ENCODE measurements at regions not wholly inside any gene's neighbourhood (a gene's known extent, or its start where the extent isn't known, plus 50 kb on each side); places are given as distances from the start of the nearest gene placed in this dataset.

GRCh38 chr14:106501898-106502297 is 975.5 kb downstream of the TMEM121 start:
- TF ChIP-seq, protein P1, sequence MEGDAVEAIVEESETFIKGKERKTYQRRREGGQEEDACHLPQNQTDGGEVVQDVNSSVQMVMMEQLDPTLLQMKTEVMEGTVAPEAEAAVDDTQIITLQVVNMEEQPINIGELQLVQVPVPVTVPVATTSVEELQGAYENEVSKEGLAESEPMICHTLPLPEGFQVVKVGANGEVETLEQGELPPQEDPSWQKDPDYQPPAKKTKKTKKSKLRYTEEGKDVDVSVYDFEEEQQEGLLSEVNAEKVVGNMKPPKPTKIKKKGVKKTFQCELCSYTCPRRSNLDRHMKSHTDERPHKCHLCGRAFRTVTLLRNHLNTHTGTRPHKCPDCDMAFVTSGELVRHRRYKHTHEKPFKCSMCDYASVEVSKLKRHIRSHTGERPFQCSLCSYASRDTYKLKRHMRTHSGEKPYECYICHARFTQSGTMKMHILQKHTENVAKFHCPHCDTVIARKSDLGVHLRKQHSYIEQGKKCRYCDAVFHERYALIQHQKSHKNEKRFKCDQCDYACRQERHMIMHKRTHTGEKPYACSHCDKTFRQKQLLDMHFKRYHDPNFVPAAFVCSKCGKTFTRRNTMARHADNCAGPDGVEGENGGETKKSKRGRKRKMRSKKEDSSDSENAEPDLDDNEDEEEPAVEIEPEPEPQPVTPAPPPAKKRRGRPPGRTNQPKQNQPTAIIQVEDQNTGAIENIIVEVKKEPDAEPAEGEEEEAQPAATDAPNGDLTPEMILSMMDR (IDR thresholded peaks at IDR 0.05): no peak
- TF ChIP-seq ZFX (IDR thresholded peaks at IDR 0.05; ENCODE audit: borderline replicate concordance): no peak

GRCh38 chr14:106505366-106505765 is 979.0 kb downstream of the TMEM121 start:
- H3K27ac ChIP-seq: no peak overlapping the region
- no peak for TF ChIP-seq ZFX (IDR thresholded peaks at IDR 0.05; ENCODE audit: borderline replicate concordance)
- TF ChIP-seq, protein P1 (IDR thresholded peaks at IDR 0.05): no peak

More at GRCh38 chr14:106501898-106502297, 975.5 kb downstream of the TMEM121 start:
- no peak overlapping the region for H3K27ac ChIP-seq

DNA sequence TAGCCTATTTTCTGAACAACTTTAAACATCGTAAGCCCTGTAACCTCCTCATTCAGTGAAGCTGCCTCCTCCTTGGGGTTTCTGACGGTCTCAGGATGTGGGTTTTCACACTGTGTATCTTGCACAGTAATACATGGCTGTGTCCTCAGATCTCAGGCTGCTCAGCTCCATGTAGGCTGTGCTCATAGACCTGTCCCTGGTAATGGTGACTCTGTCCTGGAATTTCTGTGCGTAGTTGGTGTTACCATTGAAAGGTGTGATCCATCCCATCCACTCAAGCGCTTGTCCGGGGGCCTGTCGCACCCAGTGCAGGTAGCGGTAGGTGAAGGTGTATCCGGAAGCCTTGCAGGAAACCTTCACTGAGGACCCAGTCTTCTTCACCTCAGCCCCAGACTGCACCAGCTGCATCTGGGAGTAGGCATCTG is 980.5 kb downstream of the TMEM121 start:
- TF ChIP-seq, protein P1 (IDR thresholded peaks at IDR 0.05): no peak
- TF ChIP-seq ZFX (IDR thresholded peaks at IDR 0.05; ENCODE audit: borderline replicate concordance): no peak
- no peak overlapping the region for H3K27ac ChIP-seq

GRCh38 chr14:106507354-106507753 is 981.0 kb downstream of the TMEM121 start:
- H3K27ac ChIP-seq: no peak overlapping the region

GRCh38 chr14:106508216-106508615 is 981.8 kb downstream of the TMEM121 start:
- no peak for TF ChIP-seq ZFX (IDR thresholded peaks at IDR 0.05; ENCODE audit: borderline replicate concordance)
- TF ChIP-seq, protein P1 (IDR thresholded peaks at IDR 0.05): no peak
- no peak overlapping the region for H3K27ac ChIP-seq

More at GRCh38 chr14:106507354-106507753, 981.0 kb downstream of the TMEM121 start:
- TF ChIP-seq ZFX (IDR thresholded peaks at IDR 0.05; ENCODE audit: borderline replicate concordance): no peak
- TF ChIP-seq, protein P1 (IDR thresholded peaks at IDR 0.05): no peak

DNA sequence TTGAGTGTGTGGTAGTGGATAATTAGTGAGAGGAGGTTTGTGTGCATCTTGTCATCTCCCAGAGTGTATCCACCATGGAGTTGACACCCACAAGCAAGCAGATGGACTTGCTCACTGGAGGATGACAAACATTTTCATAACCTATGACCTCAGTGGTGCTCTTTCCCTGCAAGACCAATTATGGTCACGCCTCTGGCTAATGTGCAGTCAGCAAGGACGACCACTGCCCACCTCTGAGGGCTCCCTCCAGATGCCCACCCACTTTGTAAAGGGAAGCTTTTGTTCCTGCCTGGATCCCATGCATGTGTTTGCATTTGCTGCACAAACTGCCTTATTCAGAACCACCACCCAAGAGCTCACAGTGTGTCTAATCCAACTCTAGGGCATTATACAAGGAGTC is 982.8 kb downstream of the TMEM121 start:
- TF ChIP-seq ZFX (IDR thresholded peaks at IDR 0.05; ENCODE audit: borderline replicate concordance): no peak
- TF ChIP-seq, protein P1 (IDR thresholded peaks at IDR 0.05): no peak
- no peak overlapping the region for H3K27ac ChIP-seq

- no peak overlapping the region for H3K27ac ChIP-seq
- no peak for TF ChIP-seq ZFX (IDR thresholded peaks at IDR 0.05; ENCODE audit: borderline replicate concordance)
- TF ChIP-seq, protein P1 (IDR thresholded peaks at IDR 0.05): no peak
These were observed 983.4 kb downstream of the TMEM121 start for GRCh38 chr14:106509807-106510206.

Measured in 22Rv1 (cell line).